SKM-1 treated with dmso at 0.1 percent for 144 hours (cell line): ENCODE measurements at regions not wholly inside any gene's neighbourhood (a gene's known extent, or its start where the extent isn't known, plus 50 kb on each side); places are given as distances from the start of the nearest gene placed in this dataset.
"Not testable (repeated sequence)": the region's sequence is repeated elsewhere in the genome, so short reads cannot be mapped to it uniquely, and the experiment has no call there.

Experiments used
- DNase-seq: peaks from one replicate; lab custom pipeline; 2025; ENCODE audit not compliant: unreplicated experiment; lab: John Stamatoyannopoulos, UW

DNA sequence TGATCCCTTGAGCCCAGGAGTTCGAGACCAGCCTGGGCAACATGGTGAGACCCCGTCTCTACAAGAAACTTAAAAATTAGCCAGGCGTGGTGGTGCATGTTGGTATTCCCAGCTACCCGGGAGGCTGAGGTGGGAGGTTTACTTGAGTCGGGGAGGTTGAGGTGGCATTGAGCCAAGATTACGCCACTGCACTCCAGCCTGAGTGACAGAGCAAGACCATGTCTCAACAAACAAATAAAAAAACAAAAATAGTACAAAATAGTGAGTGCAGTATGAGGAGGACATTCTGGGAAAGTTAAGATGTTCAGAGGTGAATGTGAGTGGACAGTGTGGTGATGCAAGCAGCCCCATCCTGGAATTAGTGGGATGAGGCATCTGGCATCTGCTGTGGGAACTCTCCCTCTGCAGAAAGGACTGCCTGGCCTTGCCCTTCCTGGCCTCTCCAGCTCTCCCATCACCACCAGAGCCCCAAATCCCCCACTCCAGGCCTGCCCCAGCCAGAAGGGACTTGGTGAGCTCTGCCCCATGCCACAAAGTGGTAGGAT lies 96.6 kb upstream of the PARD3 start:
- no peak for DNase-seq

DNA sequence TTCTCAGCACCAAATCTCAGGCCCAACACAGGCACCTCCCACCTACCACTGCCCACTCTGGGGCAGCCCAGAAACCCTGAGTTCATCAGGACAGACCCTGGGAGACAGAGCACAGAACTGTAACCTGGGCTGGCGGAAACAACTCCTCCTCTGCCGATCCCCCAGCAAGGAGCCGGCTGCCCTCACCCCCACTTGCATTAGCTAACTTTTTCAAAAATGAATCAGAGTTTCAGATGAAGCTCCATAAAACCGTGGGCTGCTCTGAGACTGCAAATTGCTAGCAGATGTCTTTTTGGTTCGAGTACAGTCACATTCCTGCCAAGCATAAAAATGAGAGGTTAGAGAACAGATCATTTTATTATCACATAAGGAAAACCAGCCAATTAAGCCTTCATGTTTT lies 93.4 kb upstream of the PARD3 start:
- no peak for DNase-seq

DNA sequence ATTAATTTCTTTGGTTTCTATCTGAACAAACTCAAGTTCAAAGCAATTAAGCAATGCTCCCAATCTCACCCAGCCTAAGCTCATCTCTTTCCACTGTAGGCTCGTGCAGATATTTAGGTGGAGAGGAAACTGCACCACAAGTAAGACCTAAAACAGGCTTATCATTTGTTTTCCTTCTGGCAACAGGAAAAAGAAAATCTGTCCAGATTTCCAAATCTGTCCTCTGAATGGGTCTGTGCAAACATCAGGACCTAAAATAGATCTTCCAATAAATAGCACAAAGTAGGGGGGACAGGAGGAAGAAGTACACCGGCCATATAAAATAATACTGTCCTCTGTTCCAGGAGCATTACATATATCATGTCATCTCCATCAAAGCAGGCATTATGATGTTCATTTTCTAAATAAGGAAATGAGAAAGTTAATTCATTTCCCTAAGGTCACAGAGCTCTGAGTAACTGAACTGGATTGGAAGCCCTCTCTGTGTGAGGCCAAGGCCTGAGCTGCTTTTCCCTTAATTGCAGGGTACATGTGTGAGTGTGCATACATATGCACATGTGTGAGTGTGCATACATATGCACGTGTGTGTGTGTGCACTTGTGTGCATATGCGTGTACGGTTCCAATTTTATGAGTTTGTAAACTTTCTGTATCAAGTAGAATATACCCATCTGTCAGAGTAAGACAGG lies 92.8 kb upstream of the PARD3 start:
- DNase-seq, result no peak

DNA sequence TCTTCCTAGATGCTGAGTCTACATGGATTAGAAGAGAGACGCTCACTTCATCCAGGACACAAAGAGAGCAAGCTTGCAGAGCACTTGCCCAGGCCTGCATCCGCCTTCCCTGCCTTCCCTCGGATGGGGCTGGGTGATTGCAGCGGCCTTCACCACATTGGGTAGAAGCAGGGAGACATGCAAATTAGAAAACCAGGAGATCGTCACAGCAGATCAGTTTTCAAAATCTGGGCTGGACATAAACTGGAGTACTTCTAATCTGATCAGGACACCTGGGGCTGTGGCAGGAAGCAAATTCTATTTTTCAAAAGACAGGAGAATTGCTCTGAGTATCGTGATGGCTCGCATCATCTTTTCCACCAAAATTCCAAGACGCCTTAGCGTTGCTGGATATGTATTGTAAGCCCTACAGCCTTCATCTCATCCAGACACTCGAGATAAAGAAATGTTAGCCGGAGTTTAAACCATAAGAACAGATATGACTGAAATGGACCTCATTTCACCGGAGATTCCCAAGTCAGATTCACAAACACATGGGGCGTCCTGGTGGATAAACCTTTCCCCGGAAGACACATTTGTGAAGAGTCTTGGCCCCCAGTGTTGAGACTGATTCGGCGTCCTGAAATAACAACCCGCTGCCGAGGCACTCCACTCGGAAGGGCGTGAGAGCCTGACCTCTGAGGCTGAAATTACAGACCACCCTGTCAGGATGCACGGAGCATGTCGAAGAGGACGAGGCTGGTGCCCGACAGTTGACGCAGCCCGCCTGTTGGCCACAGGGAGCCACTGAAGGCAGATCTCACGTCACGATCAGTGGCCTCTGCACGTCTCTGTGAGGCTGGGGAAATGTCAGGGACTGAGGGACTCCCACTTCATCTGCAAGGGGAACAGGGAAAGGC lies 91.2 kb upstream of the PARD3 start:
- no peak for DNase-seq

DNA sequence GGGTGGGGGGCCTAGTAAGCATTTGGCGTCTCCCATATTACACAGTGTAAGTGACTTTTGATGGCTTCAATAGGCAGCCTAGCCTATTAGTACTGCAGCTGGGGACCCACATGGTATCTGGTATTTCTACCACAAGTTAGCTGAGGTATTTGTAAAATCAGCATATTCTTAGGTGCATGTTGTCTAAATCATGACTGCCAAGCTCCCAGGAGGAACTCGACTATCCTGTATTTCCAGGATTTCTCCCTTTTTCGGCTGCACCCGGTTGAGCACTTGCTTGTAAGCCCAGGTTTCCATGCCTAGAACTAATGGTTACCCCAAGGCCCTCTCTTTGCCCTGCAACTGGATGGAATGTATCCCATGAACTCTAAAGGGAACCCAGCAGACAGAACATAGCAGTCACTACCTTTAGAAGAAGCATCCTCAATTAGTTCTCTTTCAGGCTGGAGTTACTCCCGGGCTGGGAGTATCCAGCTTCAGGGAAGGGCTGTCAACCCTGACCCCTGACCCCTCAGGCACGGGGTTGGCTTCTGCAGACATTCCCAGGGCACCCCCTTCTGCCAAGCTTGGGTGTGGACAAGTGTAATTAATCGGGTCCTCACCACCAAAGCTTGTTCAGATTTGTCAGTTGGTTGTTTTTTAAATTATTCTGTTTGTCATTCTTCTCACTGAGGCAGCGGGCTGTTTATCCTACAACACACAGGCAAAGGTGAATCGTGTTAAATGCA lies 90.3 kb upstream of the PARD3 start:
- no peak for DNase-seq

DNA sequence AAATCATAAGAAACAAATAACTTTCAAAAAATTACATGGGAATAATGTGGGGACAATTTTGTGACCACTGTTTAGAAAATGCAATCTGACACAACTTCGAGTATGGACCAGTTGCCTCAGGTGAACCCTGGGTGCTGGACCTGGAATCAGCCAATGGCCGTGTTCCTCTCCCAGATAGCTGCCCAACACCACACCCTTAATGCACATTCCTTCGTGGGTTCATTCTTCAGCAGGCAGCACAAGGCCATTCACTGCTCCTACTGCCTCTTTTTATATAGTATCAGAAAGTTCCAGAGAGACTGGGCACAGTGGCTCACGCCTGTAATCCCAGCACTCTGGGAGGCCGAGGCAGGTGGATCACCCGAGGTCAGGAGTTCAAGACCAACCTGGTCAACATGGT lies 89.1 kb upstream of the PARD3 start:
- DNase-seq, result no peak

DNA sequence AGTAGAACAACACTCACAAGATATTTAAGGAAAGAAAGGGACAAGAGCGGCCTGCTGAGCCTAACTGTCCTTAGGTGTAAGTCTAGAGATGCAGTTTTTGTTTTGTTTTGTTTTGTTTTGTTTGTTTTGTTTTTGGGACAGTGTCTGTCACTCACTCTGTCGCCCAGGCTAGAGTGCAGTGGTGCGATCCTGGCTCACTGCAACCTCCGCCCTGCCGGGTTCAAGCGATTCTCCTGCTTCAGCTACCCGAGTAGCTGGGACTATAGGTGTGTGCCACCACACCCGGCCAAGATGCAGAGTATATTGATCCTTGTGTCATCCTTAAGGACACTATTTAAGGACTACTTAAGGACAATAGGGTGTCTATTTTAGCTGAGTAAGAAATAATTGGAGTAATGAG lies 84.1 kb upstream of the PARD3 start:
- DNase-seq, result no peak

DNA sequence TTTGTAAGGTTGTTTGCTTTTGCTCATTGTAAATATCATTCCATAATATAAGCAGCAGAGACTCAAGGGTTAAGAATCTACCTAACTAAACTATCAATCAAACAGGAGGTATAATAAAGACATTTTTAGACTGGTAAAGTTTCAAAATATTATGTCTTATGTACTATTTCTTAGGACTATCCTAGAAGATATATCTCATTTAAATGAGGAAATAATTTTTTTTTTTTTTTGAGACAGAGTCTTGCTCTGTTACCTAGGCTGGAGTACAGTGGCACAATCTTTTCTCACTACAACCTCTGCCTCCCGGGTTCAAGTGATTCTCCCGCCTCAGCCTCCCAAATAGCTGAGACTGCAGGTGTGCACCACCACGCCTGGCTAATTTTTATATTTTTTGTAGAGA lies 80.9 kb upstream of the PARD3 start:
- DNase-seq, result no peak

DNA sequence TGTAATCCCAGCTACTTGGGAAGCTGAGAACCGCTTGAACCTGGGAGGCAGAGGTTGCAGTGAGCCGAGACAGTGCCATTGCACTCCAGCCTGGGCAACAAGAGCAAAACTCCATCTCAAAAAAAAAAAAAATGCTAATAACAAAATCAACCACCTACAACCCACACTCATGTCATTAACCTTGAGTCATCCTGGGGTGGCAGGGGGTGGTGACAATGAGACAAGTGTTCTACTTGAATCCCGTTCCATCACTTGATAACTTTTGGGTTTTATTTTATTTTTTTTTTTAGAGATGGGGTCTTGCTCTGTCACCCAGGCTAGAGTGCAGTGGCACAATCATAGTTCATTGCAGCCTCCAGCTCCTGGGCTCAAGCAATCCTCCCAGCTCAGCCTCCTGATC lies 80.0 kb upstream of the PARD3 start:
- DNase-seq, result not testable (repeated sequence)

DNA sequence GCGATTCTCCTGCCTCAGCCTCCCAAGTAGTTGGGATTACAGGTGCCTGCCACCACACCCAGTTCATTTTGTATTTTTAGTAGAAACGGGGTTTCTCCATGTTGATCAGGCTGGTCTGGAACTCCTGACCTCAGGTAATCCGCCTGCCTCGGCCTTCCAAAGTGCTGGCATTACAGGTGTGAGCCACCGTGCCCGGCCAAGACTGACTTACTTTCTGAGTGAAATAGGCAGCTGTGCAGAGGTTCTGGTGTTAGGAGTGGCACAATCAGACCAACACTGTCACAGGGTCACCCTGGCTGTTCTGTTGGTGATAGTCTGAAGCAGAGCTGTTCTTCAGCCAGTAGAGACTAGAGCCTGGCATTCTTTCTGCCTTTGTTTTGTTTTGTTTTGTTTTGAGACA lies 77.4 kb upstream of the PARD3 start:
- not testable (repeated sequence) for DNase-seq

DNA sequence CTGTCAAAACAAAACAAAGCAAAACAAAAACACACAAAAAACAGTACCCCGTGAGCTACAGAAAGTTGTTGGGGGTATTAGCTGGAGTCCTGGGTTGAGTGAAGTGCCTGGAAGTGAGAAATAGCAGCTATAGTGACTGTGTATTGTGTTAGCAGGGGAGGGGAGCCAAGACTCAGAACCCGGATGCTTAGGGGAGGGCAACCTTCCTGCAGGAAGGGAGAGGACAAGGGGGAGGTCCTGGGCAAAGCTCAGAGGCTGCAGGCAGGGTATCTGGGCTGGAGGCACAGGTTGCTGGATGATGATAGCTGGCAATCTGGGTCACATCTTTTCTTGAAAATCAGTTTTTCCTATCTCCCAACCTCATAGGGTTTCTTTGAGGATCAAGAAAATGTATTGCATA lies 75.8 kb upstream of the PARD3 start:
- no peak for DNase-seq

DNA sequence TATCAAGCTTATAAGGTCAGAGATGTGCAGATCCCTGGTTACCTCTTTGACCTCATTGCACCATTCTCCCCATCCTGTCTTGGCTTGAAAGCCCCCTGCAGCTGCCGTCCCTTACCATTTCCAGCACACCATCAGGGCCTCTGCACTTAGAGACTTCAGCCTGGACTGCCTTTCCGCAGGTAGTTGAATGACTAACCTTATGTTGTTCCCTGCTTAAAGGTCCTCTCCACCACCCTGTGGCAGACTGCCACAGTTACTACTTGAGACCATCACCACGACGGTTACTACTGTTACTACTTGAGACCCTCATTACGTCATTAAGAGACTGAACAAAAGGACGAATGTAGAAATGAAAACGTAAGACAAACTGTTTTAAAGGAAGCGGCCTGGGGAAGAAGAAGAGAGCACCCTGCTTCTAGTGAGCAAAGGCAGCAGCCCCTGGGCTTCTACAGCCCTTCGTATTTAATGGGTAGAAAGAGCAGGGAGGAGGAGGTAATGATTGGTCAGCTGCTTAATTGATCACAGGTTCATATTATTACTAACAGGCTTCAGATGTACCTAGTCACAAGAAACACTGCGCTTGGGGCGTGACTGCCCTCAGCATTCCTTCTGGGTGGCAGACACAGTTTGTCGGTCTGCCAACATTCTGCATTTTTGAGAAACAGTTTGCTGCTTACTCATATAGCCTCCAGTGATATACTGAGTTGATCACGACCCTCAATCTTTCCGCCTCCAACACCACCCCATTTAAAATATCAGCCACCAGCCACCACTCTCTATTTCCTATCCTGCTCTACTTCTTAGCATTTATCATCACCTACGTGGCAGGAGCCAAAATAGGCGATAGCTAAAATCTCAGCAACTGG lies 74.1 kb upstream of the PARD3 start:
- DNase-seq, result no peak

DNA sequence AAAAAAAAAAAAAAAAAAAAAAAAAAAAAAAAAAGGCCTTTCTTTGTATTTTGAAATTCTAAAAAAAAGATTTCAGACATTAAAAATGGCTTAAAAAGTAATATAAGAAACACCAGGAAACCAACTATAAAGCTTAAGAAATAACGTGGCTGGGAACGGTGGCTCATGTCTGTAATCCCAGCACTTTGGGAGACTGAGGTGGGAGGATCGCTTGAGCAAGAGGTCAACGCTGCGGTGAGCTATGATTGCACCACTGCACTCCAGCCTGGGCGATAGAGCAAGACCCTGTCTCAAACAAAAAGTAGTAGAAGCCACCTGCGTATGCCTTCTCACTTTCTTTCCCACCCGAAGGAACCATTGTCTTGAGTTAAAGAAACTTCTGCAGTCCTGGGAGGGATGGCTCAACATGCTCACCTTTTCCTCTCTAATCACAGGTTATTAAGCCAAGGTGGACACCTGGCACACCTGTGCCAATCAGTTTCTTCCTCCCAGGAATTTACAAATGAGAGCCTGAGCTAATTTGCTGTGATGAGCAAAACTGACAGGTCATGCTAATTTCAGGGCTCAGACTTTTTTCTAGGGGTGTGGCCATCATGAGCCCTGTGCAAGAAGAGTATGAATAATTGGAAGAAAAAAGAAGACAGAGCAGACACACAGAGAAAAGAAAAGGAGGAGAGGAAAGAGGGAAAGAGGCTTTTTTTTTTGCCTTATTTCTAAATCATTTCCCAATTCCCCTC lies 72.0 kb upstream of the PARD3 start:
- peak; percentile 6 for DNase-seq

DNA sequence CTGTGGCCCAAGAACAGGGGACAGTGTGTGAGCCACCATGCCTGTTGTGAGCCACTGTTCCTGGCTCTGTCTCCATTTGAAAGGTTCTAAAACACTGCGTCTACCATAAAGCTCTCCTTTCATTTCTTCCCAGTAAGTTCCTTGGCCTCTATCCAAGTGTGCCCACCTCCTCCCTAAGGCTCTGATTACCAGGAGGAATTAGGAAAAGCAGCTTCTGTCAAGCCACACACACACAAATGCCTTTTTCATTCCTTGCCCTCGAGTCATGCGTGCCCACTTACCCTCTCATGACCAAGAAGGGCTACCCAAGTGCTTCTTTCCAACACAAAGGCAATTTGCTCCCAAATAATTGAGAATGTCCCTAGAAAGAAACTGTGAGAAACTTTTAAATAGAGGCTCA lies 70.8 kb upstream of the PARD3 start:
- DNase-seq, result no peak

DNA sequence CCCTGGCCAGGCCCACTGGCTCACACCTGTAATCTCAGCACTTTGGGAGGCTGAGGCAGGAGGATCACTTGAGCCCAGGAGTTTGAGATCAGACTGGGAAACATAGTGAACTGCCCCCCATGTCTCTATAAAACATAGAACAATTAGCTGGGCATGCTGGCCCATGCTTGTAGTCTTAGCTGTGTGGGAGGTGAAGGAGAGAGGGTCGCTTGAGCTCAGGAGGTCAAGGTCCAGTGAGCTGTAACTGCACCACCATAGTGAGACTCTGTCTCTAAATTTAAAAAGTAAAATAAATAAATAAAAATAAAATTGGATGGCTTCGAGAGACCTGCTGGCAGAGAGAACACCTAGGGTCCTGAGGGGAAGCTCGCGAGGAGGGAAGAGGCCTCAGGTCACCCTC lies 69.9 kb upstream of the PARD3 start:
- no peak for DNase-seq

DNA sequence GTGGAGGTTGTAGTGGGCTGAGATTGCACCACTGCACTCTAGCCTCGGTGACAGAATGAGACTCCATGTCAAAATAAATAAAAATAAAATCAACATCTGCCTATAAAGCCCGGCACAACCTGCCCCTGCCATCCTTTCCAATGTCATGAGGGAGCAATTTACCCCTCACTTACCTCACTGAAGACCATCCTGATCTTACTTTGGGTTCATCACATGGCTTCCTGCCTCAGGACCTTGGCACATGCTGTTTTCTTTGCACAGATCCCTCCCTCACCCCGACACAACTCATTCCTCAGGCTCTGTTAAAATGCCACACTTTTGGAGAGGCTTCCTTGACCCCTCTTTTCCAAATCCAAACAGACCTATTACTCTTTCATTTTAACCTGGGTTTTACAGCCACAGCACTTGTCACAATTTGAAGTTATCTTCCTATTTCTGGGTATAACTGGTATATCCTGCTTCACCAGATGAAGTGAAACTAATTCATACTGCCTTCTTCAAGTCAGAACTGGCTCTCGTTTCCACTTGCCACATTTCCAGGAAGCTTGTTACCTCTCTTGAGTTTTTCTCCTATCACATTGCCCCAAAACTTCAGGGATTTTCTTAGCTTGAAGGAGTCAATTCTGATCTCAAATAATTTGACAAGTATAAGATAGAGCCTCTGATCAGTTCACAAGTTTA lies 69.3 kb upstream of the PARD3 start:
- no peak for DNase-seq

DNA sequence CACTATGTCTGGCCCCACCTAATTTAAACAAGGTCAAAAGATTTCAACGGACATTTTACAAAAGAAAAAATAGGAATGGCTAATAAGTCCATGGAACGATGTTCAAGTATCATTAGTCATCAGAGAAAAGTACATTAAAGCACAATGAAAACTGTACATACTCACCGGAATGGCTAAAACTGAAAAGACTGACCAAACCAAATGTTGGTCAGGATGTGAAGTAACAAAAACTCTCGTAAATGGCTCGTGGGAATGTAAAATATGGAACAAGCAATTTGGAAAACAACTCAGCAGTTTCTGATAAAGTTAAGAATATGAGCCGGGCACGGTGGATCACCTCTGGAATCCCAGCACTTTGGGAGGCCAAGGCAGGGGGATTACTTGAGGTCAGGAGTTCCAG lies 65.7 kb upstream of the PARD3 start:
- no peak for DNase-seq

DNA sequence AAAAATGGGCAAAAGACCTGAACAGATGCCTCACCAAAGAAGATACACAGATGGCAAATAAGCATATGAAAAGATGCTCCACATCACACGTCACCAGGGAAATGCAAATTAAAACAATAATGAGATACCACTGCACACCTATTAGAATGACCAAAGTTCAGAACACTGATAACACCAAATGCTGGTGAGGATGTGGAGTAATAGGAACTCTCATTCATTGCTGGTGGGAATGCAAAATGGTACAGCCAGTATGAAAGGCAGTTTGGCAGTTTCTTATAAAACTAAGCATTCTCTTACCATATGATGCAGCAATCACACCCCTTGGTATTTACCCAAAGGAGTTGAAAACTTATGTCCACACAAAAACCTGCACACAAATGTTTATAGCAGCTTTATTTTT lies 63.6 kb upstream of the PARD3 start:
- DNase-seq, result not testable (repeated sequence)

DNA sequence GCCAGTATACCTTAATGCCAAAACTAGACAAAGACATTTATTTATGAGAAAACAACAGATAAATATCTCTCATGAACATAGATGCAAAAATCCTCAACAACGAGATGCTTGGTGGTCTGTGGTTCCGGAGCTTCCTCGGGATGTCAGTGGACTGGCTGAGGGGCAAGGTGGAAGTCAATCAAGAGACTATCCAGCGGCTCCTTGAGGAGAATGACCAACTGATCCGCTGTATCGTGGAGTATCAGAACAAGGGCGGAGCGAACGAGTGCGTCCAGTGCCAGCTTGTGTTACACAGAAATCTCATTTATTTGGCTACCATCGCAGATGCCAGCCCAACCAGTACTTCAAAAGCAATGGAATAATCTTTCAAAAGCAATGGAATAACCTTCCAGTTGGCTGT lies 60.0 kb upstream of the PARD3 start:
- no peak for DNase-seq
